ENCODE measurements at regions not wholly inside any gene's neighbourhood (a gene's known extent, or its start where the extent isn't known, plus 50 kb on each side); places are given as distances from the start of the nearest gene placed in this dataset.

GRCh38 chr13:53269634-53270033, 241.0 kb downstream of the OLFM4 start:
- Histone ChIP-seq H3K27ac (ENCODE audit: low read depth, low read length) (no peak overlapping the region), H3K27me3 (ENCODE audit: control insufficient read depth, insufficient read depth, low read length, poor library complexity, severe bottlenecking) (peaks cover 85% of the 10 kb centered on the region), H3K4me1 (ENCODE audit: control insufficient read depth, insufficient read depth, low read length) (no peaks in the 10 kb centered on the region), H3K9me3 (ENCODE audit: control insufficient read depth, low read length) (no peaks in the 10 kb centered on the region), H3K9ac (ENCODE audit: extremely low read depth, low read length, poor library complexity, severe bottlenecking) (no peak overlapping the region), H3K4me3 (ENCODE audit: low read length) (no peak overlapping the region), H3K36me3 (ENCODE audit: control insufficient read depth, insufficient read depth, low read length) (no peaks in the 10 kb centered on the region)
- H3K36me3 Mint-ChIP-seq (ENCODE audit: low read depth), result no peaks in the 10 kb centered on the region
- no peak for TF ChIP-seq CTCF (conservative IDR thresholded peaks at IDR 0.05)
- WGBS, 2 experiments (ENCODE audit: insufficient coverage in 1 of 2, insufficient read length in 1 of 2), result 81 to 90% methylated on average over 4 to 6 of the region's 6 CpGs
- peaks cover 5% of the 10 kb centered on the region for H3K9me3 Mint-ChIP-seq
- no peaks in the 10 kb centered on the region for H3K4me1 Mint-ChIP-seq
- no peak for DNase-seq
- peaks cover 81% of the 10 kb centered on the region for H3K27me3 Mint-ChIP-seq (ENCODE audit: insufficient read depth)
- no peak overlapping the region for H3K27ac Mint-ChIP-seq
- no peak overlapping the region for H3K4me3 Mint-ChIP-seq

- H3K4me3 Mint-ChIP-seq, result no peak overlapping the region
- Histone ChIP-seq H3K27ac (ENCODE audit: low read depth, low read length) (no peak overlapping the region), H3K27me3 (ENCODE audit: control insufficient read depth, insufficient read depth, low read length, poor library complexity, severe bottlenecking) (peaks cover 66% of the 10 kb centered on the region), H3K4me1 (ENCODE audit: control insufficient read depth, insufficient read depth, low read length) (peaks cover 4% of the 10 kb centered on the region), H3K4me3 (ENCODE audit: low read length) (no peak overlapping the region), H3K9ac (ENCODE audit: extremely low read depth, low read length, poor library complexity, severe bottlenecking) (no peak overlapping the region), H3K36me3 (ENCODE audit: control insufficient read depth, insufficient read depth, low read length) (no peaks in the 10 kb centered on the region), H3K9me3 (ENCODE audit: control insufficient read depth, low read length) (no peaks in the 10 kb centered on the region)
- WGBS, 2 experiments (ENCODE audit: insufficient coverage in 1 of 2, insufficient read length in 1 of 2), result 80 to 83% methylated on average over 1 to 2 of the region's 2 CpGs
- H3K9me3 Mint-ChIP-seq, result peaks cover under 1% of the 10 kb centered on the region
- H3K4me1 Mint-ChIP-seq, result peaks cover 15% of the 10 kb centered on the region
- H3K27ac Mint-ChIP-seq, result no peak overlapping the region
- peak; percentile 66 for TF ChIP-seq CTCF (conservative IDR thresholded peaks at IDR 0.05)
- H3K36me3 Mint-ChIP-seq (ENCODE audit: low read depth), result no peaks in the 10 kb centered on the region
- DNase-seq, result no peak
- peaks cover 82% of the 10 kb centered on the region for H3K27me3 Mint-ChIP-seq (ENCODE audit: insufficient read depth)
Measured at GRCh38 chr13:53272873-53273272, 244.3 kb downstream of the OLFM4 start.

GRCh38 chr13:53276265-53276664, 247.7 kb downstream of the OLFM4 start:
- no peaks in the 10 kb centered on the region for H3K9me3 Mint-ChIP-seq
- Histone ChIP-seq H3K9ac (ENCODE audit: extremely low read depth, low read length, poor library complexity, severe bottlenecking) (no peak overlapping the region), H3K27me3 (ENCODE audit: control insufficient read depth, insufficient read depth, low read length, poor library complexity, severe bottlenecking) (peaks cover 61% of the 10 kb centered on the region), H3K4me3 (ENCODE audit: low read length) (no peak overlapping the region), H3K36me3 (ENCODE audit: control insufficient read depth, insufficient read depth, low read length) (no peaks in the 10 kb centered on the region), H3K27ac (ENCODE audit: low read depth, low read length) (no peak overlapping the region), H3K9me3 (ENCODE audit: control insufficient read depth, low read length) (no peaks in the 10 kb centered on the region), H3K4me1 (ENCODE audit: control insufficient read depth, insufficient read depth, low read length) (peaks cover 4% of the 10 kb centered on the region)
- peaks cover 83% of the 10 kb centered on the region for H3K27me3 Mint-ChIP-seq (ENCODE audit: insufficient read depth)
- TF ChIP-seq CTCF (conservative IDR thresholded peaks at IDR 0.05), result no peak
- peaks cover 15% of the 10 kb centered on the region for H3K4me1 Mint-ChIP-seq
- 8% methylated on average over 2 of the region's 2 CpGs; no CpG with 5 or more reads in 1 of the 2 experiments for WGBS, 2 experiments (ENCODE audit: insufficient coverage in 1 of 2, insufficient read length in 1 of 2)
- peak; percentile 55 for DNase-seq
- peak overlapping the region; percentile 50 for H3K27ac Mint-ChIP-seq
- no peak overlapping the region for H3K4me3 Mint-ChIP-seq
- H3K36me3 Mint-ChIP-seq (ENCODE audit: low read depth), result no peaks in the 10 kb centered on the region
